Globus pallidus (tissue), 1 donor: ENCODE measurements at regions not wholly inside any gene's neighbourhood (a gene's known extent, or its start where the extent isn't known, plus 50 kb on each side); places are given as distances from the start of the nearest gene placed in this dataset.

ENCODE experiments used
- DNase-seq: peaks from one replicate; pipeline ENCODE4 v3.0.0-alpha.2; 2015; ENCODE audit warnings: low spot score

GRCh38 chr15:93716615-93717231, 514.6 kb upstream of the MCTP2 start:
- DNase-seq, result peak; percentile 6

- no peak for DNase-seq
Observed at GRCh38 chr15:93709708-93710107, 521.7 kb upstream of the MCTP2 start.

- DNase-seq, result no peak
Observed at GRCh38 chr15:93708724-93709445, 522.5 kb upstream of the MCTP2 start.

- no peak for DNase-seq
Observed at GRCh38 chr15:93707751-93708150, 523.6 kb upstream of the MCTP2 start.

GRCh38 chr15:93706495-93707292, 524.7 kb upstream of the MCTP2 start:
- no peak for DNase-seq

GRCh38 chr15:93705753-93706455, 525.5 kb upstream of the MCTP2 start:
- DNase-seq, result no peak

- DNase-seq, result no peak
Observed at GRCh38 chr15:93703092-93703739, 528.1 kb upstream of the MCTP2 start.

GRCh38 chr15:93700051-93700450, 531.3 kb upstream of the MCTP2 start:
- no peak for DNase-seq

GRCh38 chr15:93694033-93694432, 537.3 kb upstream of the MCTP2 start:
- no peak for DNase-seq

- DNase-seq, result no peak
Observed at GRCh38 chr15:93683651-93684050, 547.7 kb upstream of the MCTP2 start.

GRCh38 chr15:93671387-93671943, 559.9 kb upstream of the MCTP2 start:
- no peak for DNase-seq

GRCh38 chr15:93670931-93671330, 560.4 kb upstream of the MCTP2 start:
- DNase-seq, result no peak

GRCh38 chr15:93664213-93664956, 567.0 kb upstream of the MCTP2 start:
- no peak for DNase-seq

- no peak for DNase-seq
Observed at GRCh38 chr15:93662162-93662885, 569.0 kb upstream of the MCTP2 start.

GRCh38 chr15:93658026-93658816, 569.2 kb upstream of the RGMA start:
- no peak for DNase-seq

GRCh38 chr15:93656041-93656440, 567.0 kb upstream of the RGMA start:
- DNase-seq, result no peak

- DNase-seq, result no peak
Observed at GRCh38 chr15:93649691-93650235, 560.8 kb upstream of the RGMA start.

- DNase-seq, result no peak
Observed at GRCh38 chr15:93646193-93646592, 557.2 kb upstream of the RGMA start.

- DNase-seq, result no peak
Observed at GRCh38 chr15:93645594-93645993, 556.6 kb upstream of the RGMA start.
